MM.1S (cell line): ENCODE measurements at regions not wholly inside any gene's neighbourhood (a gene's known extent, or its start where the extent isn't known, plus 50 kb on each side); places are given as distances from the start of the nearest gene placed in this dataset.

ENCODE experiments used
- EZH2 ChIP-seq: fragments of 300-600 bp; sonication (generic); optimal IDR thresholded peaks from 2 replicates; pipeline ENCODE3; 2017; ENCODE audit warnings: low read depth, mild to moderate bottlenecking, antibody characterized with exemption, low read length, mixed read lengths
- EZH2phosphoT487 ChIP-seq: fragments of 300-600 bp; sonication (generic); IDR thresholded peaks from 2 replicates; pipeline ENCODE4 v1.6.1; 2018; ENCODE audit warnings: antibody characterized with exemption, low read length
- TF ChIP-seq, protein P1 (sequence below): fragments of 300-600 bp; sonication (generic); IDR thresholded peaks from 2 replicates; pipeline ENCODE4 v1.5.1; 2016; ENCODE audit warnings: antibody characterized with exemption, low read length, mixed read lengths

DNA sequence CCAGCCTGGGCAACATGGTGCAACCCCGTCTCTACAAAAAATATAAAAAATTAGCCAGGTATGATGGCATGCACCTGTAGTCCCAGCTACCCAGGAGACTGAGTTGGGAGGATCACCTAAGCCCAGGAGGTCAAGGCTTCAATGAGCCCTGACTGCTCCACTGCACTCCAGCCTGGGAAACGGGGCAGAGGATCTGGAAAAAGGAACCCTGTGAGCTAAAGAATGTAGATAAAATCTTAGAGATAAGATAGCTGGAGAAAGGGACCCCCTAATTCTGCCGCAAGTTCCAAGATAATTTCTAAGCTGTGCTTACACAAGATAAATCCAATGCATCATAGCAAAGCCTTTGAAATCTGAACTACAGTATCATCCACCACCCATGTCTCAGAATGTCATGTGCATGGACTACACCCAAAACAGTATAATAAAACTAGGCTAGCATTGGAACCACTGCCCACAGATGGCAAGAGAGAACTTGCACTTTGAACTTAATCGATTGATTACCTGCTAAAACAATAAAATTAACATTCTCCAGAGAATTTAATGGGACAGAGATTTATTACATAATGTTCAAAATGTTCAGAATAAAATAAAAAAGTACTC lies 99.9 kb downstream of the TRIM42 start:
- TF ChIP-seq, protein P1, sequence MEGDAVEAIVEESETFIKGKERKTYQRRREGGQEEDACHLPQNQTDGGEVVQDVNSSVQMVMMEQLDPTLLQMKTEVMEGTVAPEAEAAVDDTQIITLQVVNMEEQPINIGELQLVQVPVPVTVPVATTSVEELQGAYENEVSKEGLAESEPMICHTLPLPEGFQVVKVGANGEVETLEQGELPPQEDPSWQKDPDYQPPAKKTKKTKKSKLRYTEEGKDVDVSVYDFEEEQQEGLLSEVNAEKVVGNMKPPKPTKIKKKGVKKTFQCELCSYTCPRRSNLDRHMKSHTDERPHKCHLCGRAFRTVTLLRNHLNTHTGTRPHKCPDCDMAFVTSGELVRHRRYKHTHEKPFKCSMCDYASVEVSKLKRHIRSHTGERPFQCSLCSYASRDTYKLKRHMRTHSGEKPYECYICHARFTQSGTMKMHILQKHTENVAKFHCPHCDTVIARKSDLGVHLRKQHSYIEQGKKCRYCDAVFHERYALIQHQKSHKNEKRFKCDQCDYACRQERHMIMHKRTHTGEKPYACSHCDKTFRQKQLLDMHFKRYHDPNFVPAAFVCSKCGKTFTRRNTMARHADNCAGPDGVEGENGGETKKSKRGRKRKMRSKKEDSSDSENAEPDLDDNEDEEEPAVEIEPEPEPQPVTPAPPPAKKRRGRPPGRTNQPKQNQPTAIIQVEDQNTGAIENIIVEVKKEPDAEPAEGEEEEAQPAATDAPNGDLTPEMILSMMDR: no peak
- no peak for TF ChIP-seq EZH2phosphoT487
- TF ChIP-seq EZH2: no peak
